IMR-90 (cell line): ENCODE measurements at regions not wholly inside any gene's neighbourhood (a gene's known extent, or its start where the extent isn't known, plus 50 kb on each side); places are given as distances from the start of the nearest gene placed in this dataset.

Experiments
- ATAC-seq: fragments of 200-7000 bp; cut with Tn5 transposase; 2 replicates; pipeline ENCODE4 v1.9.1; 2020; ENCODE audit warnings: low read depth, mild to moderate bottlenecking, moderate library complexity
- BruUV-seq: library from RNA; stranded (reverse); fragments of 400-500 nt; replicated peaks from 2 replicates; lab custom pipeline; 2021; lab: Mats Ljungman, UMichigan
- CTCF ChIA-PET: fragments of 300-600 bp; formaldehyde crosslinking; extraction: SDS; loops from one replicate; lab custom pipeline; 2021; ENCODE audit warnings: antibody characterized with exemption; lab: Yijun Ruan, JAX
- POLR2A ChIA-PET: fragments of 300-600 bp; sonication (Branson Sonifier 250); formaldehyde crosslinking; loops from one replicate; lab custom pipeline; 2022; ENCODE audit warnings: antibody characterized with exemption; ENCODE audit not compliant: unreplicated experiment; lab: Charles Lee
- DNase-seq: peaks from one replicate; pipeline ENCODE4 v3.0.0; 2013
- H2AFZ ChIP-seq: replicated peaks from 2 replicates; pipeline ENCODE3; 2013; ENCODE audit warnings: low read length, mild to moderate bottlenecking; ENCODE audit not compliant: poor library complexity
- H2AK5ac ChIP-seq: 2 replicates; pipeline ENCODE4 v1.6.1; 2013; ENCODE audit warnings: low read depth, low read length, inconsistent platforms
- H2AK9ac ChIP-seq: replicated peaks from 2 replicates; pipeline ENCODE3; 2013; ENCODE audit warnings: mild to moderate bottlenecking, low read depth, low read length, moderate library complexity; ENCODE audit not compliant: poor library complexity
- H2BK120ac ChIP-seq: 2 replicates; pipeline ENCODE4 v1.6.1; 2013; ENCODE audit warnings: low read depth, low read length, inconsistent platforms
- H2BK15ac ChIP-seq: 3 replicates; pipeline ENCODE4 v1.6.1; 2013; ENCODE audit warnings: low read depth, low read length, inconsistent platforms
- H2BK20ac ChIP-seq: 2 replicates; pipeline ENCODE4 v1.6.1; 2013; ENCODE audit warnings: low read depth, mild to moderate bottlenecking, inconsistent platforms, low read length, moderate library complexity
- H2BK5ac ChIP-seq: 2 replicates; pipeline ENCODE4 v1.6.1; 2013; ENCODE audit warnings: mild to moderate bottlenecking, low read depth, low read length, inconsistent platforms; ENCODE audit not compliant: poor library complexity, severe bottlenecking
- H3K14ac ChIP-seq: replicated peaks from 2 replicates; pipeline ENCODE4 v1.6.1; 2013; ENCODE audit warnings: low read depth, low read length, inconsistent platforms
- H3K18ac ChIP-seq: 2 replicates; pipeline ENCODE4 v1.6.1; 2013; ENCODE audit warnings: low read depth, low read length, control low read depth
- H3K23ac ChIP-seq: 2 replicates; pipeline ENCODE4 v1.6.1; 2013; ENCODE audit warnings: low read depth, low read length, inconsistent platforms
- H3K27ac ChIP-seq: 2 replicates; pipeline ENCODE4 v1.5.1; 2013; ENCODE audit warnings: mild to moderate bottlenecking, control low read depth, low read length; ENCODE audit not compliant: insufficient read depth
- H3K27me3 ChIP-seq: 2 replicates; pipeline ENCODE4 v1.6.1; 2013; ENCODE audit warnings: low read length; ENCODE audit not compliant: control insufficient read depth, insufficient read depth
- H3K36me3 ChIP-seq: 2 replicates; pipeline ENCODE4 v1.6.1; 2013; ENCODE audit warnings: low read length, mixed read lengths; ENCODE audit not compliant: control insufficient read depth, insufficient read depth
- H3K4ac ChIP-seq: 2 replicates; pipeline ENCODE4 v1.6.1; 2013; ENCODE audit warnings: low read depth, low read length, inconsistent platforms
- H3K4me1 ChIP-seq: 2 replicates; pipeline ENCODE4 v1.6.1; 2013; ENCODE audit warnings: low read length, mixed read lengths; ENCODE audit not compliant: control insufficient read depth, insufficient read depth
- H3K4me2 ChIP-seq: 2 replicates; pipeline ENCODE4 v1.6.1; 2013; ENCODE audit warnings: low read depth, mild to moderate bottlenecking, control low read depth, low read length, moderate library complexity
- H3K4me3 ChIP-seq: 2 replicates; pipeline ENCODE4 v1.5.1; 2013; ENCODE audit warnings: low read depth, mild to moderate bottlenecking, control low read depth, low read length, moderate library complexity; ENCODE audit not compliant: insufficient read depth
- H3K56ac ChIP-seq: 2 replicates; pipeline ENCODE4 v1.6.1; 2013; ENCODE audit warnings: low read length, inconsistent platforms; ENCODE audit not compliant: insufficient read depth; ENCODE audit errors: extremely low read depth
- H3K79me1 ChIP-seq, 2 experiments: 2 replicates each; pipeline ENCODE4 v1.6.1; 2013; ENCODE audit warnings: low read length in 2 of 2, inconsistent platforms in 1 of 2, low read depth in 1 of 2
- H3K9ac ChIP-seq: 2 replicates; pipeline ENCODE4 v1.6.1; 2013; ENCODE audit warnings: low read depth, low read length, control low read depth
- H3K9me1 ChIP-seq: 2 replicates; pipeline ENCODE4 v1.6.1; 2013; ENCODE audit warnings: low read length, inconsistent platforms; ENCODE audit not compliant: insufficient read depth
- H3K9me3 ChIP-seq: 2 replicates; pipeline ENCODE4 v1.6.1; 2013; ENCODE audit warnings: low read length; ENCODE audit not compliant: control insufficient read depth, insufficient read depth
- H4K20me1 ChIP-seq: 2 replicates; pipeline ENCODE4 v1.6.1; 2013; ENCODE audit warnings: low read length, inconsistent platforms; ENCODE audit not compliant: insufficient read depth
- H4K5ac ChIP-seq: 2 replicates; pipeline ENCODE4 v1.6.1; 2013; ENCODE audit warnings: mild to moderate bottlenecking, low read depth, low read length, control low read depth
- H4K8ac ChIP-seq, 2 experiments: 2 replicates each; pipeline ENCODE4 v1.6.1; 2013; ENCODE audit warnings: low read depth in 2 of 2, low read length in 2 of 2, control low read depth in 1 of 2, inconsistent platforms in 1 of 2
- H4K91ac ChIP-seq: 2 replicates; pipeline ENCODE4 v1.6.1; 2013; ENCODE audit warnings: low read depth, low read length, inconsistent platforms; ENCODE audit not compliant: insufficient read depth
- BHLHE40 ChIP-seq: fragments of 150-350 bp; IDR thresholded peaks from 2 replicates; pipeline ENCODE4 v1.6.1; 2016; ENCODE audit warnings: mild to moderate bottlenecking, low read depth, low read length
- CEBPB ChIP-seq: IDR thresholded peaks from 2 replicates; pipeline ENCODE4 v1.6.1; 2012; ENCODE audit warnings: low read depth, low read length, improper control_type of control experiment
- FOS ChIP-seq: fragments of 150-350 bp; IDR thresholded peaks from 2 replicates; pipeline ENCODE4 v1.6.1; 2016; ENCODE audit warnings: low read depth, low read length
- MXI1 ChIP-seq: IDR thresholded peaks from 2 replicates; pipeline ENCODE4 v1.6.1; 2012; ENCODE audit warnings: low read depth, mild to moderate bottlenecking, low read length, moderate library complexity, borderline replicate concordance
- NFE2L2 ChIP-seq: fragments of 150-350 bp; IDR thresholded peaks from 2 replicates; pipeline ENCODE4 v1.6.1; 2016; ENCODE audit warnings: low read depth, mild to moderate bottlenecking, low read length
- POLR2A ChIP-seq: IDR thresholded peaks from 2 replicates; pipeline ENCODE4 v1.6.1; 2012; ENCODE audit warnings: mild to moderate bottlenecking, low read depth, low read length
- RAD21 ChIP-seq: IDR thresholded peaks from 2 replicates; pipeline ENCODE4 v1.6.1; 2012; ENCODE audit warnings: low read length, improper control_type of control experiment
- SMC3 ChIP-seq: fragments of 150-350 bp; IDR thresholded peaks from 2 replicates; pipeline ENCODE4 v1.6.1; 2016; ENCODE audit warnings: low read depth, mild to moderate bottlenecking, antibody characterized with exemption, low read length, moderate library complexity
- WGBS, 2 experiments: methylation state at CpG; one replicate each; pipeline versions ENCODE4 v1.1.5 to v1.1.7; 2013; ENCODE audit warnings: missing lambda C conversion rate in 2 of 2; ENCODE audit not compliant: insufficient read length in 1 of 2; ENCODE audit errors: extremely low coverage in 2 of 2; 5-methylcytosine and 5-hydroxymethylcytosine counted together
- dilution Hi-C: fragments of 300-500 bp; cut with HindIII; formaldehyde crosslinking; loops from one replicate; pipeline ENCODE4 v1.14.3; 2018; ENCODE audit warnings: low sequenced_read_pairs; ENCODE audit not compliant: unreplicated experiment
- in situ Hi-C: fragments of 300-500 bp; cut with MboI; formaldehyde crosslinking; loops from 3 replicates; pipeline ENCODE4 v1.14.3; 2019; ENCODE audit warnings: low sequenced_read_pairs, inconsistent platforms, mixed read lengths
- intact Hi-C: fragments of 100-400 bp; cut with micrococcal nuclease; formaldehyde crosslinking; loops from 2 replicates; pipeline ENCODE4 v1.10.0; 2022
- TF ChIP-seq, protein P1 (sequence below): fragments of 150-350 bp; IDR thresholded peaks from 2 replicates; pipeline ENCODE4 v1.6.1; 2016; ENCODE audit warnings: low read depth, mild to moderate bottlenecking, low read length, moderate library complexity, borderline replicate concordance
- TF ChIP-seq, protein P2 (sequence below): conservative IDR thresholded peaks from 2 replicates; pipeline ENCODE4 v1.5.1; 2012; ENCODE audit warnings: mild to moderate bottlenecking, low read depth, low read length, improper control_type of control experiment

DNA sequence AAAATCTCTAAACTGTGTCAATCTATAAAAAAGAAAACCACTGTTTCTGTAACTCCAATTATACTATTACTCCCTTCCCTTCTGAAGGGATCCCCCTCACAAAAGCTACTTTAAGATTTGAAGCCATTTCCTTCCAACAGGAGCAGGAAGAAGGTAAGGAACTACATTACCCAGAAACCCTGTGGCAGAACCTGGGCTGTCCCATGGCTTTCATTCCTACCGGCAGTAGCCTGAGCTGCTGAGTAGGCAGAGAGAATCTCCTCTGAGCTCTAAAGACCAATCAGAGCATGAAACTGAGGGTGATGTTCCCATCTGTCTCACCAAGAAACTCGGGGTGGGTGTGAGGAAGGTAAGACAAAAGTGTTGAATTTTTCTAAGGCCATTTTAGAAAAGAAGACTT is 108.0 kb upstream of the LRFN2 start:
- no peak overlapping the region for H2BK20ac ChIP-seq
- no peak overlapping the region for H2AFZ ChIP-seq
- no peak overlapping the region for H3K4me2 ChIP-seq
- no peak overlapping the region for H3K27ac ChIP-seq
- H3K23ac ChIP-seq, result no peak overlapping the region
- ChIA-PET CTCF (interaction anchor here (0.5 kb wide), 1 partner anchor 148 kb away, joined by 4 read pairs; no protein-coding TSS in a partner anchor), POLR2A (no interaction called here)
- DNase-seq (peak; percentile 1), ATAC-seq (no peak)
- no peaks in the 10 kb centered on the region; the same call in 1 of the 2 replicates for H3K9me1 ChIP-seq
- H2BK120ac ChIP-seq, result no peak overlapping the region
- H4K8ac ChIP-seq, result no peak overlapping the region
- TF ChIP-seq MXI1 (no peak), SMC3 (no peak), BHLHE40 (no peak), POLR2A (no peak), FOS (no peak), NFE2L2 (no peak), CEBPB (no peak), RAD21 (no peak)
- TF ChIP-seq, protein P1, sequence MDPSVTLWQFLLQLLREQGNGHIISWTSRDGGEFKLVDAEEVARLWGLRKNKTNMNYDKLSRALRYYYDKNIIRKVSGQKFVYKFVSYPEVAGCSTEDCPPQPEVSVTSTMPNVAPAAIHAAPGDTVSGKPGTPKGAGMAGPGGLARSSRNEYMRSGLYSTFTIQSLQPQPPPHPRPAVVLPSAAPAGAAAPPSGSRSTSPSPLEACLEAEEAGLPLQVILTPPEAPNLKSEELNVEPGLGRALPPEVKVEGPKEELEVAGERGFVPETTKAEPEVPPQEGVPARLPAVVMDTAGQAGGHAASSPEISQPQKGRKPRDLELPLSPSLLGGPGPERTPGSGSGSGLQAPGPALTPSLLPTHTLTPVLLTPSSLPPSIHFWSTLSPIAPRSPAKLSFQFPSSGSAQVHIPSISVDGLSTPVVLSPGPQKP, result no peak
- TF ChIP-seq, protein P2, sequence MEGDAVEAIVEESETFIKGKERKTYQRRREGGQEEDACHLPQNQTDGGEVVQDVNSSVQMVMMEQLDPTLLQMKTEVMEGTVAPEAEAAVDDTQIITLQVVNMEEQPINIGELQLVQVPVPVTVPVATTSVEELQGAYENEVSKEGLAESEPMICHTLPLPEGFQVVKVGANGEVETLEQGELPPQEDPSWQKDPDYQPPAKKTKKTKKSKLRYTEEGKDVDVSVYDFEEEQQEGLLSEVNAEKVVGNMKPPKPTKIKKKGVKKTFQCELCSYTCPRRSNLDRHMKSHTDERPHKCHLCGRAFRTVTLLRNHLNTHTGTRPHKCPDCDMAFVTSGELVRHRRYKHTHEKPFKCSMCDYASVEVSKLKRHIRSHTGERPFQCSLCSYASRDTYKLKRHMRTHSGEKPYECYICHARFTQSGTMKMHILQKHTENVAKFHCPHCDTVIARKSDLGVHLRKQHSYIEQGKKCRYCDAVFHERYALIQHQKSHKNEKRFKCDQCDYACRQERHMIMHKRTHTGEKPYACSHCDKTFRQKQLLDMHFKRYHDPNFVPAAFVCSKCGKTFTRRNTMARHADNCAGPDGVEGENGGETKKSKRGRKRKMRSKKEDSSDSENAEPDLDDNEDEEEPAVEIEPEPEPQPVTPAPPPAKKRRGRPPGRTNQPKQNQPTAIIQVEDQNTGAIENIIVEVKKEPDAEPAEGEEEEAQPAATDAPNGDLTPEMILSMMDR, result no peak
- H2AK9ac ChIP-seq, result no peak overlapping the region
- no peak overlapping the region for H3K4ac ChIP-seq
- H3K4me3 ChIP-seq, result no peak overlapping the region
- H2AK5ac ChIP-seq, result no peak overlapping the region
- no peak overlapping the region for H2BK5ac ChIP-seq
- no peak overlapping the region for H4K5ac ChIP-seq
- intact Hi-C loops (no loop called here), dilution Hi-C loops (no loop called here), in situ Hi-C loops (no loop called here)
- no peaks in the 10 kb centered on the region for H3K36me3 ChIP-seq
- no peaks in the 10 kb centered on the region for H4K20me1 ChIP-seq
- no peaks in the 10 kb centered on the region for H3K27me3 ChIP-seq
- no peaks in the 10 kb centered on the region for H3K79me1 ChIP-seq
- no peaks in the 10 kb centered on the region for H3K4me1 ChIP-seq
- no peak overlapping the region for H3K14ac ChIP-seq
- BruUV-seq, result no TSS peak
- no peak overlapping the region for H2BK15ac ChIP-seq
- no peak overlapping the region for H3K9ac ChIP-seq
- H4K91ac ChIP-seq, result no peak overlapping the region
- no CpG with 5 or more reads among the region's 2 CpGs for WGBS, 2 experiments
- no peak overlapping the region for H3K18ac ChIP-seq
- H3K56ac ChIP-seq, result no peak overlapping the region
- H3K9me3 ChIP-seq, result no peaks in the 10 kb centered on the region
